Mucosa of rectum (tissue), 2 donors: ENCODE measurements at regions not wholly inside any gene's neighbourhood (a gene's known extent, or its start where the extent isn't known, plus 50 kb on each side); places are given as distances from the start of the nearest gene placed in this dataset.

Source experiments
- H3K27ac ChIP-seq, 2 donors: one replicate each; pipeline ENCODE4 v1.7.0; 2013; ENCODE audit warnings: inconsistent platforms in 2 of 2, low read depth in 2 of 2, low read length in 2 of 2
- H3K27me3 ChIP-seq, 2 donors: one replicate each; pipeline ENCODE4 v1.7.0; 2013; ENCODE audit warnings: low read length in 2 of 2; ENCODE audit not compliant: control insufficient read depth in 2 of 2, insufficient read depth in 2 of 2
- H3K36me3 ChIP-seq, 2 donors: one replicate each; pipeline ENCODE4 v1.7.0; 2013; ENCODE audit warnings: low read length in 2 of 2; ENCODE audit not compliant: control insufficient read depth in 2 of 2, insufficient read depth in 2 of 2
- H3K4me1 ChIP-seq, 2 donors: one replicate each; pipeline ENCODE4 v1.7.0; 2013; ENCODE audit warnings: low read length in 2 of 2, mild to moderate bottlenecking in 1 of 2; ENCODE audit not compliant: control insufficient read depth in 2 of 2, insufficient read depth in 2 of 2
- H3K4me3 ChIP-seq, 2 donors: one replicate each; pipeline ENCODE4 v1.7.0; 2013; ENCODE audit warnings: low read length in 2 of 2
- H3K9ac ChIP-seq, 2 donors: one replicate each; pipeline ENCODE4 v1.7.0; 2013; ENCODE audit warnings: low read length in 2 of 2, low read depth in 1 of 2, mild to moderate bottlenecking in 1 of 2
- H3K9me3 ChIP-seq, 2 donors: one replicate each; pipeline ENCODE4 v1.7.0; 2013; ENCODE audit warnings: low read length in 2 of 2; ENCODE audit not compliant: control insufficient read depth in 2 of 2
- donor health status: healthy.
- donor health status: Normal muscosa, but diverticular disease.

DNA sequence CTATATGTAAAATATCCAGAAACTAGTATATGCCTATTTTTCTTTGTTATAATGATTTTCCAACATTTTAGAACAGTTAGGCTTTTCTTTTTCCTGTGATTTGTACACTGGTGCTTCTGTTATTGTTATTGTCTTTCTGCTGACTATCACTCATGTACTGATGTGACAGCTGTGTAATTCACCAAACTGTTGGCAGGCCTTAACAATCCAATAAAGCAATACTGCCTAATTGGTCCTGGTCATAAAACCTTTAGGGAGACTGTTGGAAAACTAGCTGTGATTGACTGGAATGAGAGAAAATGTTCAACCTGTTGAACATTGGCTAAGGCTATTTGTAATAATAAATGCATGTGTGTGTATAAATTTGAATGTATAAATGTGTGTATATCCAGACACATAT lies 956.6 kb downstream of the REEP3 start:
- Histone ChIP-seq H3K36me3 (no peaks in the 10 kb centered on the region), H3K9me3 (no peaks in the 10 kb centered on the region), H3K27me3 (no peaks in the 10 kb centered on the region), H3K4me1 (no peaks in the 10 kb centered on the region), H3K9ac (no peak overlapping the region), H3K4me3 (no peak overlapping the region), H3K27ac (no peak overlapping the region)

DNA sequence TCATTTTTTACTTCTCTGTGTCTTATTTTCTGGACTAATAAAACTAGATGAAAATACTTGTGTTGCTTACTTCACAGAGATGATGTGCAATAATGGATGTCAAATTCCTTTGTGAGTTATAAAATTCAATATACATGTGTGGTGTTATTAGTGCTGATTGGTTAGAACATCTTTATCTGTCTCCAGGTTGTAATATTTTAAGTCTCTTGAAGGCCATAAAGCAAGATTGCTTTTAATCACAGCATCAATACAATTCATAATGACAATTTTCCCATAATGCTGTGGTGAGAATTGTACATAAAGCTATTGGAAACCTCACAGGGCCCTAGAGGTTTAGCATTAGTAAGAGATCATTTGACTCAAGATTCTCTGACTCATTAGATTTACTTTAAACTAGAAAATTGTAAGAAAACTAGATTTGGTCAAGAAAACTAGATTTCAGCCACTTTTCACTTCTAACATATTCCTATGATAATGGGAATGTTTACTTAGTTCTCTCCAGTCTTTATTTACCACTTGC lies 963.7 kb downstream of the REEP3 start:
- no peak overlapping the region for H3K9ac ChIP-seq
- H3K27ac ChIP-seq = no peak overlapping the region
- H3K36me3 ChIP-seq = no peaks in the 10 kb centered on the region
- H3K4me1 ChIP-seq = no peaks in the 10 kb centered on the region
- no peaks in the 10 kb centered on the region for H3K9me3 ChIP-seq
- H3K4me3 ChIP-seq = no peak overlapping the region
- H3K27me3 ChIP-seq = no peaks in the 10 kb centered on the region

DNA sequence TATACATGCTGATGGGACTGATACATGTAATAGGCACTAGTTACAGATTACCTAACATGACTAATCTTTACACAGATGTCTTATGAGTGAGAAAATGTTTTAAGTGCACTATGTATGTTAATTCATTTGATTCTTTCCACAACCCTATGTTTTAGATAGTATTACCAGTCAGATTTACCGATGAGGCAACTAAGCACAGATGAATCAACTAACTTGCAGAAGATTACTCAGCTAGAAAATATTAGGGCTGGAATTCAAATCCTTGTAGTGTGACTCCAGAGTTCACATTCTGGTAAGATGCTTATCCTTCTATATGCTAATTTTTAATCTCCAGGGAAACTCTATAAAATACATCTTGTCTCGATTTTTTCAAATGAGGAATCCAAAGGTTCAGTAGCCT lies 964.9 kb downstream of the REEP3 start:
- Histone ChIP-seq H3K27me3 (no peaks in the 10 kb centered on the region), H3K9ac (no peak overlapping the region), H3K36me3 (no peaks in the 10 kb centered on the region), H3K4me1 (no peaks in the 10 kb centered on the region), H3K4me3 (no peak overlapping the region), H3K27ac (no peak overlapping the region), H3K9me3 (no peaks in the 10 kb centered on the region)

DNA sequence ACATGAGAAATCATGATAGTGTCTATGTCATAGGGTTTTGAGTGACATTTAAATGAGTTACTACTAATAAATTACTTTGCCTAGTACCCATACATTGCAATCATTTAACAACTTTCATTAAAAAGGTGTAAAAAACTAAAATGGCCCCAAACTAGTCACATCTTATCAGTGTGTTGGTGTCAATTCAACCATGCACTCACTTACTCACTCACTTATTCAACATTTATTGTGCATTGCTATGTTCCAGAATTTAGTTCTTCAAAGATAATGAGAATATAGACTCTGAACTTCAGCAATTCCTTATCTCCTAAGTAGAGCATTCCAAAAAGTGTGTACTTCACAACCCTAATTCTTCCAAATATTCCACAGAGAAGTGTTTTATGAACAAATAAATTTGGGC lies 965.7 kb downstream of the REEP3 start:
- Histone ChIP-seq H3K9ac (no peak overlapping the region), H3K4me3 (no peak overlapping the region), H3K27me3 (no peaks in the 10 kb centered on the region), H3K4me1 (no peaks in the 10 kb centered on the region), H3K36me3 (no peaks in the 10 kb centered on the region), H3K9me3 (no peaks in the 10 kb centered on the region), H3K27ac (no peak overlapping the region)

DNA sequence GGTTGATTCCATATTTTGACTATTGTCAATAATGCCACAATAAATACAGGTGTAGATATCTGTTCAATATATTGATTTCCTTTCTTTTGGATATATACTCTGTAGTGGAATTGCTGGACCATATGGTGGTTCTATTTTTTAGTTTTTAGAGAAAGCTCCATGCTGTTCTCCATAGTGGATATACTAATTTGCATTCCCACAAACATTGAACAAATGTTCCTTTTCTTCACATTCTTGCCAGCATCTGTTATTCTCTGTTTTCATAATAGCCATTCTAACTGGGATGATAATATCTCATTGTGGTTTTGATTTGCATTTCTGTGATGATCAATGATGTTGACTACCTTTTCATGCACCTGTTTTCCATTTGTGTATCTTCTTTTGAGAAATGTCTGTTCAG lies 973.7 kb downstream of the REEP3 start:
- H3K27me3 ChIP-seq = no peaks in the 10 kb centered on the region
- no peaks in the 10 kb centered on the region for H3K36me3 ChIP-seq
- H3K27ac ChIP-seq = no peak overlapping the region
- peaks cover 0 to 2% of the 10 kb centered on the region in 2 donors for H3K9me3 ChIP-seq
- no peak overlapping the region for H3K4me3 ChIP-seq
- no peaks in the 10 kb centered on the region for H3K4me1 ChIP-seq
- no peak overlapping the region for H3K9ac ChIP-seq

DNA sequence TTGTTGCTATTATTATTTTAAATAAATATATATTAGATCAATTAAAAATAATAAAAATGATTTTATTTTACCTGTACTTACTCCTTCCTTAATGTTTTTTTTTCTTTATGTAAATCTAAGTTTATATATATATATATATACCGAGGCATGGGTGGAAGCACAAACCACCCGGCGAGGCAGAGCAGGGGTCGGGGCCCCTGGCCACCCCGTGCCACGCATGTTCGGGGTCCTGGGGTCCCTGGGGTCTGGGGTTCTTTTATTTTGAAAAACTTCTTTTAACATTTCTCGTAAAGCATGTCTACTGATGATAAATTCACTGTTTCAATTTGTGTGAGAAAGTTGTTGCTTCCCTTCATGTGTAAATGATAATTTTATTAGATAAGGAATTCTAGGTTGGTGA lies 976.1 kb downstream of the REEP3 start:
- Histone ChIP-seq H3K27ac (no peak overlapping the region), H3K4me1 (no peaks in the 10 kb centered on the region), H3K27me3 (no peaks in the 10 kb centered on the region), H3K4me3 (no peak overlapping the region), H3K9me3 (peaks cover 0 to 2% of the 10 kb centered on the region in 2 donors), H3K36me3 (no peaks in the 10 kb centered on the region), H3K9ac (no peak overlapping the region)

DNA sequence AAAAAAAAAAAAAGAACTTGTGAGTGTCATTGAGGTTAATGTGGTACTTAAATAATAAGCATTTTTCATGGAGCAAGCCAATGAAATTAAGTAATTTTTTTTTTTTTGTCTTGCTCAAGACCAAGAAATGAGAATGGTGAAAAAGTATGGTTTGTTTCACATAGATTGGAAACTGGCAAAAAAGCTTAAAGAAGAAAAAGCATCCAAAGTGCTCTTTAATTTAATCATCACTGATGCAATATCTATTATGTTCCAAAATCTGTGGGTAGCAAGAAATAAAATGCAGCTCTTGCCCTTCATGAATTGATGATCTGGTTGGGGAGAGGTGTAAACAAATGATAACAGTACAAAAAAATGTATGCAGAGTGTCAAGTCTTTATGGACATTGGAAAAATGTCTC lies 980.6 kb downstream of the REEP3 start:
- H3K36me3 ChIP-seq = no peaks in the 10 kb centered on the region
- H3K4me1 ChIP-seq = no peaks in the 10 kb centered on the region
- H3K27me3 ChIP-seq = no peaks in the 10 kb centered on the region
- peaks cover 0 to 2% of the 10 kb centered on the region in 2 donors for H3K9me3 ChIP-seq
- no peak overlapping the region for H3K4me3 ChIP-seq
- H3K9ac ChIP-seq = no peak overlapping the region
- H3K27ac ChIP-seq = no peak overlapping the region

DNA sequence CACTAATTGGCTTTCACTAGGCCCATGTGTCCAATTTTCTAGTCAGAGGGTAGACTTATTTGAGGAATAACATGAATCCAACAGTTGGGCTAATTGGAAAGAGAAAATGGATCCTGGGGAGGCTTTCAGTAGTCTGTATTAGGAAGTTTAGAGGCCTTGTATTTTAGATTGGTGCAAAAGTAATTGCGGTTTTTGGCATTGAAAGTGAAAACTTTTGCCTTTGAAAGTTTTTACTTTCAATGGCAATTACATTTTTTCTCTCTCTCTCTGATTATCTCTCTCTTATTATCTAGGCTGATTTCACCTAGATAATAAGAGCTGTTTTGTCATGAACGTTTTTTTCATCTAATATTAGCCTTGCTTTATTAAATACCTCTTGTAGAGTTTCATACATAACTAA lies 981.7 kb downstream of the REEP3 start:
- Histone ChIP-seq H3K9me3 (peaks cover 0 to 2% of the 10 kb centered on the region in 2 donors), H3K4me1 (no peaks in the 10 kb centered on the region), H3K27ac (no peak overlapping the region), H3K36me3 (no peaks in the 10 kb centered on the region), H3K9ac (no peak overlapping the region), H3K4me3 (no peak overlapping the region), H3K27me3 (no peaks in the 10 kb centered on the region)

DNA sequence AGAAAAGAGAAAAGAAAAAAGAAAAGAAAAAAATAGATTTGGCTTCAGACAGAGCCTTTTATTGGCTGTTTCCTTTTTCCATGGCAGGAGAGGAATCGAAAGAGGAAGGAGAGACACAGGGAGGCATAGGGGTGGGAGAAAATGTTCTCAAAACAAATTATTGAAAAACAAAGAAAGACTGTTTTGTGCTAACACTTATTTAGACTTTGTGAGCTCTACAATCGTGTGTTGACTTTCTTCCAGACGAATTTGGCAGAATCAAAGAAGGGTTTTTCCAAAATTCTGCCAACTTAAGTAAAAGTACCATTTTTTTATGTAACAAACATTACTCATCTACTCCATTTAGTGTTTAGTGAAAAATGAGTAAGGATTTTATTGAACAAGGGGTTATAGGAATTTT lies 982.2 kb downstream of the REEP3 start:
- H3K27me3 ChIP-seq = no peaks in the 10 kb centered on the region
- no peak overlapping the region for H3K27ac ChIP-seq
- no peak overlapping the region for H3K4me3 ChIP-seq
- no peaks in the 10 kb centered on the region for H3K4me1 ChIP-seq
- peaks cover 0 to 2% of the 10 kb centered on the region in 2 donors for H3K9me3 ChIP-seq
- no peaks in the 10 kb centered on the region for H3K36me3 ChIP-seq
- H3K9ac ChIP-seq = no peak overlapping the region

DNA sequence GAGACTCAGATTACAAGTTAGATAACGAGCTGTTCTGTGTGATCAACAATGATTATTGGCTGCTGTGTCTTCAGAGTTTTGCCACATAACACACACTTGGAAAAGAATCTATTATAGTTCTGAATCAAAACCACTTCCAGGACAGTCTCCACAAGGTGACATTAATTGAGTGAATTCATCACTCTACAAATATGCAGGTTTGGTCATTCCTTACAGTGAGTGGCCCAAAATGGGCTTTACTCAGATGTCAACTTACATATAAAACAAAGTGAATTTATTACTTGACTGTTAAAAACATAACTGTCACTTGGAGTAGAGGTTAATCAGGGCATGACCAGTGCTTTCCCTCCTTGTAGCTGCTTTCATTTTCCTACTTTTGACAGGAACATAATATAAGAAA lies 984.3 kb downstream of the REEP3 start:
- Histone ChIP-seq H3K27ac (no peak overlapping the region), H3K36me3 (no peaks in the 10 kb centered on the region), H3K4me3 (no peak overlapping the region), H3K9me3 (no peaks in the 10 kb centered on the region), H3K9ac (no peak overlapping the region), H3K27me3 (no peaks in the 10 kb centered on the region), H3K4me1 (no peaks in the 10 kb centered on the region)

DNA sequence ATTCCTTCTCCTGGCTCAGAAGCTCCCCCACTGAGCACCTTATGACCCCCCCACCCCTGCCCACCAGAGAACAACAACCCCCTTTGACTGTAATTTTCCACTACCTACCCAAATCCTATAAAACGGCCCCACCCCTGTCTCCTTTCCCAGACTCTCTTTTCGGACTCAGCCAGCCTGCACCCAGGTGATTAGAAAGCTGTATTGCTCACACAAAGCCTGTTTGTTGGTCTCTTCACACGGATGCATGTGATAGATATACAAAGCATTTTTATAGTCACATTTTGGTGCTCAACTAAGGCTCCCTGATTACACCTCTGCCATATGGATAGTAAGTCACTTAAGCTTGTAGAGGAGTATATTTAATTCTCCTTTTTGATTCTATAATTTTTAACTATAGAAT lies 985.8 kb downstream of the REEP3 start:
- Histone ChIP-seq H3K27ac (no peak overlapping the region), H3K27me3 (no peaks in the 10 kb centered on the region), H3K9me3 (no peaks in the 10 kb centered on the region), H3K4me3 (no peak overlapping the region), H3K9ac (no peak overlapping the region), H3K36me3 (no peaks in the 10 kb centered on the region), H3K4me1 (no peaks in the 10 kb centered on the region)
